Activated T-cell treated with anti-CD3 and anti-CD28 coated beads, Interleukin-2, amount 50 U/mL, for 24 hours (primary cell): ENCODE measurements at regions not wholly inside any gene's neighbourhood (a gene's known extent, or its start where the extent isn't known, plus 50 kb on each side); places are given as distances from the start of the nearest gene placed in this dataset.

Experiments used
- DNase-seq: peaks from one replicate; pipeline ENCODE4 v3.0.0-alpha.2; 2020
- H3K27ac Mint-ChIP-seq: 2 replicates; pipeline ENCODE4 v1.8.0; 2020; ENCODE audit warnings: mild to moderate bottlenecking, mixed read lengths
- H3K27me3 Mint-ChIP-seq: 2 replicates; pipeline ENCODE4 v1.8.0; 2020; ENCODE audit warnings: mixed read lengths
- H3K36me3 Mint-ChIP-seq: 2 replicates; pipeline ENCODE4 v1.8.0; 2020; ENCODE audit warnings: low read depth, mixed read lengths
- H3K4me1 Mint-ChIP-seq: 2 replicates; pipeline ENCODE4 v1.8.0; 2020; ENCODE audit warnings: low read depth, mixed read lengths
- H3K4me3 Mint-ChIP-seq: 2 replicates; pipeline ENCODE4 v1.8.0; 2020; ENCODE audit warnings: mild to moderate bottlenecking, moderate library complexity, mixed read lengths
- H3K9me3 Mint-ChIP-seq: 2 replicates; pipeline ENCODE4 v1.8.0; 2020; ENCODE audit warnings: mixed read lengths

- Mint-ChIP-seq H3K4me3 (no peak overlapping the region), H3K36me3 (no peaks in the 10 kb centered on the region), H3K9me3 (peaks cover 4% of the 10 kb centered on the region), H3K27me3 (no peaks in the 10 kb centered on the region), H3K4me1 (no peaks in the 10 kb centered on the region), H3K27ac (no peak overlapping the region)
- no peak for DNase-seq
Measured at GRCh38 chr20:21902391-21902790, 196.9 kb downstream of the PAX1 start.

DNA sequence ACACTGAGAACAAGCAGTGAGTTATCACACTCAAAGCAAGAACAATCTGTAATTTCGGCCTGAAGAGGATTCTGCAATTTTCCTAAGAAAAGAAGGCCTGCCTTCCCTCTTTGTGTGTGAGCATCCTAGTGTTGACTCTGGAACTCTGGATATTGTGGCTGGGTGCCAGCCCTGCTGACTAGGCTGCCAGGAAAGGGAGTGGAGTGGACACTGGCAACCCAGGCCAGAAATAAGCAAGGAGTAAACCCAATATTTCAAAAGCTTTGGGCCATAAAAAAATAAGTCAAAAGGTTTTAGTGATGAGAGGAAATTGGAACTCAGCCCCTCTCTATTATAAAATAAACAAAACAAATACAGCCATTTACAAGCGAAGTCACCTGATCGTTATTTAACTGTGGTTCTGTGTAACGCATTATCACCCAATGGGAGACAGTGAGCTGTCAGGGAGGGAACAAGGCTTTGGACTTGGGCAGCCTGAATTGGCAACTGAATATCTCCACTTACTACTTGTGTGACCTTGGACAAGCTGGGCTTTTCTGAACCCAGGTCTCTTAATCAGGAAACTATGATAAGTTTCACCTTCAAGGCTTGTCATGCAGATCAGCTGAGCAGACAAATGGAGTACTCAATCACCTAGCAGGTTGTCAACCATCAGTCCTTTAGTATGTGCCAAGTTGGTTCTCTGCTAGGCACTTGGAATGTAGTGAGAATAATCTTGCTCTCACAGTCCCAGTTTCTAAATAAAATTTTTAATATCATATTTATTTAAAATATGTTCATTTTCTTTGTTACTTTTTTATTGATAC, 196.2 kb downstream of the PAX1 start:
- H3K4me3 Mint-ChIP-seq = no peak overlapping the region
- DNase-seq = no peak
- H3K9me3 Mint-ChIP-seq = peaks cover 4% of the 10 kb centered on the region

GRCh38 chr20:21900431-21900830, 195.0 kb downstream of the PAX1 start:
- Mint-ChIP-seq H3K27ac (no peak overlapping the region), H3K27me3 (no peaks in the 10 kb centered on the region)

More for the DNA sequence above, 196.2 kb downstream of the PAX1 start:
- Mint-ChIP-seq H3K27me3 (no peaks in the 10 kb centered on the region), H3K27ac (no peak overlapping the region), H3K4me1 (no peaks in the 10 kb centered on the region), H3K36me3 (no peaks in the 10 kb centered on the region)

GRCh38 chr20:21874921-21875320, 169.5 kb downstream of the PAX1 start:
- Mint-ChIP-seq H3K27me3 (no peaks in the 10 kb centered on the region), H3K36me3 (no peaks in the 10 kb centered on the region), H3K4me1 (no peaks in the 10 kb centered on the region), H3K4me3 (no peak overlapping the region), H3K9me3 (peaks cover 13% of the 10 kb centered on the region), H3K27ac (no peak overlapping the region)
- no peak for DNase-seq

More at GRCh38 chr20:21900431-21900830, 195.0 kb downstream of the PAX1 start:
- no peaks in the 10 kb centered on the region for H3K4me1 Mint-ChIP-seq
- no peaks in the 10 kb centered on the region for H3K36me3 Mint-ChIP-seq
- no peak overlapping the region for H3K4me3 Mint-ChIP-seq
- no peak for DNase-seq
- H3K9me3 Mint-ChIP-seq = peaks cover 4% of the 10 kb centered on the region

DNA sequence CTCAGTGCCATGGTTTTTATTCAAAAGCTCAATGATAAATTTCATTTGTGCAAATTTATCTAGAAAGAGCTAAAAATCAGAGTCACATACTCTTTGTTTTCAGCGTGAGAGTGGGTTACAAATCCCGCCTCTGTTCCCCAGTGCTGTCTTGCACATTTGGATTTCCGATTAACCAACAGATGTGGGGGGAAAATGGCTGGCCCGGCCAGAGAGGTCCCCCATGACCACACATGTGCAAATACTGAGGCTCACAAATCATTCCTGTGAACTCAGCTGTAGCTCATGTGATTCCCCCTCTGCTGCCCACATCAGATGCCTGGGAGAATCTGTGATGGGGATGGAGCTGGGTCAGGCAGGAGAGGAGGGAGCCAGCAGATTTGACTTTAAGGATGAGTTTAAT, 168.7 kb downstream of the PAX1 start:
- Mint-ChIP-seq H3K4me3 (no peak overlapping the region), H3K36me3 (no peaks in the 10 kb centered on the region), H3K27ac (no peak overlapping the region), H3K4me1 (no peaks in the 10 kb centered on the region), H3K9me3 (peaks cover 11% of the 10 kb centered on the region), H3K27me3 (no peaks in the 10 kb centered on the region)
- no peak for DNase-seq

GRCh38 chr20:21873291-21873690, 167.8 kb downstream of the PAX1 start:
- no peak overlapping the region for H3K4me3 Mint-ChIP-seq

GRCh38 chr20:21867811-21868210, 162.3 kb downstream of the PAX1 start:
- H3K4me1 Mint-ChIP-seq = no peaks in the 10 kb centered on the region
- no peak overlapping the region for H3K27ac Mint-ChIP-seq
- no peak for DNase-seq
- H3K36me3 Mint-ChIP-seq = no peaks in the 10 kb centered on the region
- H3K27me3 Mint-ChIP-seq = no peaks in the 10 kb centered on the region
- H3K9me3 Mint-ChIP-seq = peaks cover 9% of the 10 kb centered on the region
- H3K4me3 Mint-ChIP-seq = no peak overlapping the region

More at GRCh38 chr20:21873291-21873690, 167.8 kb downstream of the PAX1 start:
- peaks cover 11% of the 10 kb centered on the region for H3K9me3 Mint-ChIP-seq
- H3K36me3 Mint-ChIP-seq = no peaks in the 10 kb centered on the region
- H3K4me1 Mint-ChIP-seq = no peaks in the 10 kb centered on the region
- H3K27me3 Mint-ChIP-seq = no peaks in the 10 kb centered on the region
- H3K27ac Mint-ChIP-seq = no peak overlapping the region
- no peak for DNase-seq

DNA sequence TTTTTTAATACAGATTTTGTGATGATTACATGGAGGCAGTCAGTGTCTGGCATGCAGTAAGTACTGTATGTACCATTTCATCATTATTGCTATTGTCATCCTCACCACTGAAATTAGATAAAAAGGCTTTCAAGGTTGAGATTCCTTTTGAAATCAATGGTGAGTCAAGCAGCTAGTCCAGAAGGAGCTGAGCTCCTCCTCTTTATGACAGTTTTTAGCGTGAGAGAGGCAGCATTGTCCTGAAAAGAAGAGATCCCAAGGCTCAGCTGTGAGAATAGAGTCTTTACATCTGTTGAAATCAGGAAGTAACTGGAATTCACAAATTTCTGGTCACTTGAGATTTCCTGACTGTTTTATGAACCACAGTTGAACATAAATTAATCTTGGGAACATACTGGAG, 161.9 kb downstream of the PAX1 start:
- Mint-ChIP-seq H3K27me3 (no peaks in the 10 kb centered on the region), H3K9me3 (peaks cover 12% of the 10 kb centered on the region), H3K27ac (no peak overlapping the region)

GRCh38 chr20:21862956-21863355, 157.5 kb downstream of the PAX1 start:
- Mint-ChIP-seq H3K9me3 (peaks cover 24% of the 10 kb centered on the region), H3K4me3 (no peak overlapping the region), H3K4me1 (no peaks in the 10 kb centered on the region), H3K27me3 (no peaks in the 10 kb centered on the region), H3K27ac (no peak overlapping the region), H3K36me3 (no peaks in the 10 kb centered on the region)
- DNase-seq = no peak

More for the DNA sequence above, 161.9 kb downstream of the PAX1 start:
- no peaks in the 10 kb centered on the region for H3K36me3 Mint-ChIP-seq
- H3K4me1 Mint-ChIP-seq = no peaks in the 10 kb centered on the region
- no peak overlapping the region for H3K4me3 Mint-ChIP-seq
- no peak for DNase-seq

- peaks cover 28% of the 10 kb centered on the region for H3K9me3 Mint-ChIP-seq
- no peaks in the 10 kb centered on the region for H3K27me3 Mint-ChIP-seq
Measured at GRCh38 chr20:21862259-21862946, 156.9 kb downstream of the PAX1 start.

DNA sequence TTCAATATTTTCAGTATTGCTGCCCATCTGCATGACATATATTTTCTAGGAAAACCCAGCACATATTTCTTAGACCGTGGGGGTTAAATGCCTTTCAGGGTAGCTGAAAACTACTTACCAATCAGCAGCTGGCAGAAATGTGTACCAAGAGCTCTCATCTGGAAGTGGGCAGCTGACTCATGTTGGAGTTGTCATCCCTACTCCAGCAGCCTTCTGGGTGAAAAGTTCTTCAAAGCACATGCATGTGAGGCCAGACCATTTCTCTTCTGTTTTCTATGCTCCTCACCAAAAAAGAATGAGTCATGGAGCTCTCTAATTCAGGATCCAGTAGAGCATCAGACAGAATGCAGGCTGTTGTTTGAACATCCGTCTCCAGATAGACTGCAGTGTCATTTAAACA, 135.5 kb downstream of the PAX1 start:
- no peaks in the 10 kb centered on the region for H3K36me3 Mint-ChIP-seq
- no peak overlapping the region for H3K27ac Mint-ChIP-seq
- no peak overlapping the region for H3K4me3 Mint-ChIP-seq
- DNase-seq = no peak
- no peaks in the 10 kb centered on the region for H3K27me3 Mint-ChIP-seq
- no peaks in the 10 kb centered on the region for H3K9me3 Mint-ChIP-seq
- no peaks in the 10 kb centered on the region for H3K4me1 Mint-ChIP-seq

More at GRCh38 chr20:21862259-21862946, 156.9 kb downstream of the PAX1 start:
- Mint-ChIP-seq H3K4me1 (no peaks in the 10 kb centered on the region), H3K36me3 (no peaks in the 10 kb centered on the region), H3K27ac (no peak overlapping the region), H3K4me3 (no peak overlapping the region)
- no peak for DNase-seq

GRCh38 chr20:21839982-21840381, 134.5 kb downstream of the PAX1 start:
- Mint-ChIP-seq H3K27me3 (no peaks in the 10 kb centered on the region), H3K9me3 (no peaks in the 10 kb centered on the region), H3K27ac (no peak overlapping the region), H3K36me3 (no peaks in the 10 kb centered on the region), H3K4me3 (no peak overlapping the region), H3K4me1 (no peaks in the 10 kb centered on the region)
- no peak for DNase-seq

DNA sequence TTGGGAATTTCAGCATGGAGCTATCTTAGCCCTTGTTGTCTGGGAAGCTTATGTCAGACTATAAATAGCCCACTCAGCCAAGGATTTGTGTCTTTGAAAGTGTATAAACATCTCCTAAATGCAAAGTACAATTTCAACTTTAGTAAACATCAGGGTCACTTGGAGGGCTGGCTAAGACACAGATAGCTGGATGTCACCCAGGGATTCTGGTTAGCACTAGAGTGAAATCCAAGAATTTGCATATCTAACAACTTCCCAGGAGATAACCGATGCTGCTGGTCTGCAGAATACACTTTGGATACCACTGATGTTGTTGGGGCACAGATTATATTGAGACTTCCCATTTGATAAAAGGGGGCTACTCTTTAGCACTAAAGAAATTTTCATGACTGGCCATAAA, 130.9 kb downstream of the PAX1 start:
- H3K27ac Mint-ChIP-seq = no peak overlapping the region
- H3K4me3 Mint-ChIP-seq = no peak overlapping the region
- H3K4me1 Mint-ChIP-seq = no peaks in the 10 kb centered on the region
- no peak for DNase-seq
- no peaks in the 10 kb centered on the region for H3K36me3 Mint-ChIP-seq
- H3K27me3 Mint-ChIP-seq = no peaks in the 10 kb centered on the region
- no peaks in the 10 kb centered on the region for H3K9me3 Mint-ChIP-seq

- H3K27me3 Mint-ChIP-seq = no peaks in the 10 kb centered on the region
- no peaks in the 10 kb centered on the region for H3K9me3 Mint-ChIP-seq
- no peaks in the 10 kb centered on the region for H3K4me1 Mint-ChIP-seq
- no peaks in the 10 kb centered on the region for H3K36me3 Mint-ChIP-seq
- no peak overlapping the region for H3K4me3 Mint-ChIP-seq
- no peak for DNase-seq
- H3K27ac Mint-ChIP-seq = no peak overlapping the region
Measured at GRCh38 chr20:21835042-21835441, 129.6 kb downstream of the PAX1 start.
